ENCODE measurements at regions not wholly inside any gene's neighbourhood (a gene's known extent, or its start where the extent isn't known, plus 50 kb on each side); places are given as distances from the start of the nearest gene placed in this dataset.

DNA sequence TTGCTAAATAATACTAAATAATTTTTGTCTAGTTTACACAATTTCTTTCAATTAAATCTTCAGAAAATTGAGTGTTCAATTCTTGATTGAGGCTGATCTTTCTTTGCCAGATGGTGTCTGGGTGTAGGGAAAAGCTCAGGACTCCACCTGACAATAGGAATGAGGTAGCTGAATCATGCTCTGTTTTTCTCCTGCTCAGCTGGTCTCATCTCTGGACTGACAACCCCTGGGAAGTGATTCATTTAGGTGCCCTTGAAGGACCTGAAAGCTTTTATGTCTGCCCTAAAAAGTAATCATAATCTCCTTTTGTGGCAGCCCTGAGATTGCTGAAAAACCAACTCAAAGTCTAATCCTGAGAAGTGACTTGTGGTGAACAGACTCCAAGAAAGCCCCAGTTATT is 255.4 kb downstream of the ETNK1 start:
- Histone ChIP-seq H3K9me3 (ENCODE audit: control insufficient read depth in 2 of 2, low read length in 2 of 2) (no peaks in the 10 kb centered on the region), H3K4me1 (ENCODE audit: control insufficient read depth, insufficient read depth, low read length, poor library complexity, severe bottlenecking) (no peaks in the 10 kb centered on the region), H3K4me3 (ENCODE audit: low read depth, low read length) (no peak overlapping the region), H3K27ac (ENCODE audit: insufficient read depth, low read length, poor library complexity, severe bottlenecking) (no peak overlapping the region), H3K36me3 (ENCODE audit: control insufficient read depth, insufficient read depth, low read length) (no peaks in the 10 kb centered on the region), H3K27me3 (ENCODE audit: control insufficient read depth, insufficient read depth, low read length) (no peaks in the 10 kb centered on the region)
- no peaks in the 10 kb centered on the region for H3K4me1 Mint-ChIP-seq
- peaks cover 0 to 3% (median 1%) of the 10 kb centered on the region in 7 donors for H3K9me3 Mint-ChIP-seq
- H3K4me3 Mint-ChIP-seq = no peak overlapping the region
- H3K27me3 Mint-ChIP-seq = no peaks in the 10 kb centered on the region
- DNase-seq = no peak
- no peaks in the 10 kb centered on the region for H3K36me3 Mint-ChIP-seq
- H3K27ac Mint-ChIP-seq = no peak overlapping the region
- ATAC-seq (ENCODE audit: low read depth in 2 of 2) = no peak

DNA sequence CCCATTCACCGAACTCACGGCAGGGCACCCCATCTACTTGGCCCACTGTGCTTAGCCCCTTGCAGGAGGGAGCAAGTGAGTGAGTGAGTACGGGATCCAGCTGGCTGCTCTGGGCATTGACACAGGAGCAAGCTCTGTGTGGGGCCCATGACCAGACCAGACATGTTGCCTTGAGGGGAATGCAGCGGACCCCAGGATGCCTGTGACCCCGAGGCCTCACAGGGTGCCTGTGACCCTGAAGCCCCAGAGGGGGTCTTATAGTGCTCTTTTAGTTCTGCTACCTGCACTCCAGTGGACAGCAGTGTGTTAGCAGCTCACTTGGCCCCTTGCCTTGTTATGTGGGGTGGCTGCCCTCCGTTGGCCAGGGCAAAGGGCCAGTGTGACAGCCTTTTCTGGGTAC is 255.8 kb downstream of the ETNK1 start:
- H3K4me3 Mint-ChIP-seq = no peak overlapping the region
- Histone ChIP-seq H3K9me3 (ENCODE audit: control insufficient read depth in 2 of 2, low read length in 2 of 2) (no peaks in the 10 kb centered on the region), H3K4me1 (ENCODE audit: control insufficient read depth, insufficient read depth, low read length, poor library complexity, severe bottlenecking) (no peaks in the 10 kb centered on the region), H3K27ac (ENCODE audit: insufficient read depth, low read length, poor library complexity, severe bottlenecking) (no peak overlapping the region), H3K27me3 (ENCODE audit: control insufficient read depth, insufficient read depth, low read length) (no peaks in the 10 kb centered on the region), H3K36me3 (ENCODE audit: control insufficient read depth, insufficient read depth, low read length) (no peaks in the 10 kb centered on the region), H3K4me3 (ENCODE audit: low read depth, low read length) (no peak overlapping the region)
- no peaks in the 10 kb centered on the region for H3K27me3 Mint-ChIP-seq
- no peaks in the 10 kb centered on the region for H3K36me3 Mint-ChIP-seq
- peaks cover 0 to 3% (median 3%) of the 10 kb centered on the region in 7 donors for H3K9me3 Mint-ChIP-seq
- H3K4me1 Mint-ChIP-seq = no peaks in the 10 kb centered on the region
- ATAC-seq (ENCODE audit: low read depth in 2 of 2) = no peak
- H3K27ac Mint-ChIP-seq = no peak overlapping the region
- no peak for DNase-seq

DNA sequence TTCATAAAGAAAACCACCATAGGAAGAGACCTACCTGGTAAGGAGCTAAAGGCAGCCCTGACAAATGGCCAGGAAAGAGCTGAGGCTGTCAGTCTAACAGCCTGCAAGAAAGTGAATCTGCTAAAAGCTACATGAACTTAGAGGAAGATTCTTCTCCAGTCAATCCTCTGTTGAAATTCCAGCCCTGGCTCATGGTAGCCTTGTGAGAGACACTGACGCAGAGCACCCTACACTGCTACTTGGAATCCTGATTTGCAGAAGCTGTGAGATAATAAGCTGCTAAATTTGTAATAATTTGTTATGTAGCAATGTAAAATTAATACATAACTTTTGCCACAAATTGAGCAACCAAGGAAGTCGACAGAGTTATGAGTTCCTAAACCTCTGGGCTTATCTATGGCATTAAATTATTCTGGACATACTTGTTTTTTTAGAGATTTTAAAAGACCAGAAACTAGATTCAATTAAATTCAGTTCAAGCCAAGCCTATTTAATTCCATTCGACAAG is 257.0 kb downstream of the ETNK1 start:
- Mint-ChIP-seq H3K27ac (no peak overlapping the region), H3K4me1 (no peaks in the 10 kb centered on the region), H3K9me3 (peaks cover 0 to 3% (median 0%) of the 10 kb centered on the region in 7 donors), H3K36me3 (no peaks in the 10 kb centered on the region), H3K4me3 (no peak overlapping the region), H3K27me3 (no peaks in the 10 kb centered on the region)
- Histone ChIP-seq H3K9me3 (ENCODE audit: control insufficient read depth in 2 of 2, low read length in 2 of 2) (no peaks in the 10 kb centered on the region), H3K27ac (ENCODE audit: insufficient read depth, low read length, poor library complexity, severe bottlenecking) (no peak overlapping the region), H3K4me1 (ENCODE audit: control insufficient read depth, insufficient read depth, low read length, poor library complexity, severe bottlenecking) (no peaks in the 10 kb centered on the region), H3K36me3 (ENCODE audit: control insufficient read depth, insufficient read depth, low read length) (no peaks in the 10 kb centered on the region), H3K27me3 (ENCODE audit: control insufficient read depth, insufficient read depth, low read length) (no peaks in the 10 kb centered on the region), H3K4me3 (ENCODE audit: low read depth, low read length) (no peak overlapping the region)
- no peak for DNase-seq
- ATAC-seq (ENCODE audit: low read depth in 2 of 2) = no peak

DNA sequence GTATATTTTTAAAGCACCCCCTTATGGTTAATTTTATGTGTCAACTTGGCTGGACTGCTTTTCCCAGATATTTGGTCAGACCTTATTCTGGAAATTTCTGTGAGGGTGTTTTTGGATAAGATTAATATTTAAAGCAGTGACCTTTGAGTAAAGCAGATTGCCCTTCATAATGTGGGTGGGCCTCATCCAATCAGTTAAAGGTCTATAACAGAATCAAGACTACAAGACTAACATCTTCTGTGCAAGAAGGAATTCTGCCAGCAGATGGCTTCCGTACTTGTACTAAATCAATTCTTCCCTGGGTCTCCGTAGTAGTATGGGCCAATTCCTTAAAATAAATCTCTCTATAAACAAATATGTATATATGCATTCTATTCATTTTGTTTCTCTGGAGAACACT is 257.6 kb downstream of the ETNK1 start:
- ATAC-seq (ENCODE audit: low read depth in 2 of 2) (no peak), DNase-seq (no peak)
- no peaks in the 10 kb centered on the region for H3K27me3 Mint-ChIP-seq
- Histone ChIP-seq H3K4me3 (ENCODE audit: low read depth, low read length) (no peak overlapping the region), H3K36me3 (ENCODE audit: control insufficient read depth, insufficient read depth, low read length) (no peaks in the 10 kb centered on the region), H3K27me3 (ENCODE audit: control insufficient read depth, insufficient read depth, low read length) (no peaks in the 10 kb centered on the region), H3K27ac (ENCODE audit: insufficient read depth, low read length, poor library complexity, severe bottlenecking) (no peak overlapping the region), H3K4me1 (ENCODE audit: control insufficient read depth, insufficient read depth, low read length, poor library complexity, severe bottlenecking) (no peaks in the 10 kb centered on the region), H3K9me3 (ENCODE audit: control insufficient read depth in 2 of 2, low read length in 2 of 2) (no peaks in the 10 kb centered on the region)
- H3K4me1 Mint-ChIP-seq = no peaks in the 10 kb centered on the region
- no peak overlapping the region for H3K4me3 Mint-ChIP-seq
- peaks cover 0 to 3% (median 0%) of the 10 kb centered on the region in 7 donors for H3K9me3 Mint-ChIP-seq
- H3K27ac Mint-ChIP-seq = no peak overlapping the region
- no peaks in the 10 kb centered on the region for H3K36me3 Mint-ChIP-seq

DNA sequence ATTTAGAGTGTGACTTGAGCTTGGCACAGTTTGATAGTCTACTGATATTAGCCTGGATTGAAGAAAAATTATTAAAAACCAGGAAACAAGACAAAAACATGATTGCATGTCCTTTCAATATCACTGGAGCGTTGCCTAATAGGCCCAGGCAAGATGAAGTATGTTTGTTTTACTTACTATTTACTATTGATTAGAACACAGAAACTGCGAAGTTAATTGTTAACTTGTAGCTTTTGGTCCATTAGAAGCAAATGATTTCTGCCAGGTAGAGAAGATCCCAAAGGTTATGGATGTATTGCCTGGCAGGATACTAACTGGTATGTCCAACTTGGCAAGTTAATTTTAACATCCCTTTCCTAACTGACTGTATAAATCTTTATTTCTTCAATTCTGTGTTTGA is 268.9 kb downstream of the ETNK1 start:
- no peaks in the 10 kb centered on the region for H3K9me3 ChIP-seq (ENCODE audit: control insufficient read depth in 2 of 2, low read length in 2 of 2)
- H3K4me3 Mint-ChIP-seq = no peak overlapping the region
- H3K36me3 Mint-ChIP-seq = no peaks in the 10 kb centered on the region
- DNase-seq (no peak), ATAC-seq (ENCODE audit: low read depth in 2 of 2) (no peak)
- no peaks in the 10 kb centered on the region for H3K4me1 Mint-ChIP-seq
- H3K4me3 ChIP-seq (ENCODE audit: low read depth, low read length) = no peak overlapping the region
- H3K27ac ChIP-seq (ENCODE audit: insufficient read depth, low read length, poor library complexity, severe bottlenecking) = no peak overlapping the region
- no peak overlapping the region for H3K27ac Mint-ChIP-seq
- H3K9me3 Mint-ChIP-seq = peaks cover 0 to 7% (median 0%) of the 10 kb centered on the region in 7 donors
- no peaks in the 10 kb centered on the region for H3K27me3 ChIP-seq (ENCODE audit: control insufficient read depth, insufficient read depth, low read length)
- no peaks in the 10 kb centered on the region for H3K4me1 ChIP-seq (ENCODE audit: control insufficient read depth, insufficient read depth, low read length, poor library complexity, severe bottlenecking)
- H3K36me3 ChIP-seq (ENCODE audit: control insufficient read depth, insufficient read depth, low read length) = no peaks in the 10 kb centered on the region
- H3K27me3 Mint-ChIP-seq = peaks cover 9% of the 10 kb centered on the region

DNA sequence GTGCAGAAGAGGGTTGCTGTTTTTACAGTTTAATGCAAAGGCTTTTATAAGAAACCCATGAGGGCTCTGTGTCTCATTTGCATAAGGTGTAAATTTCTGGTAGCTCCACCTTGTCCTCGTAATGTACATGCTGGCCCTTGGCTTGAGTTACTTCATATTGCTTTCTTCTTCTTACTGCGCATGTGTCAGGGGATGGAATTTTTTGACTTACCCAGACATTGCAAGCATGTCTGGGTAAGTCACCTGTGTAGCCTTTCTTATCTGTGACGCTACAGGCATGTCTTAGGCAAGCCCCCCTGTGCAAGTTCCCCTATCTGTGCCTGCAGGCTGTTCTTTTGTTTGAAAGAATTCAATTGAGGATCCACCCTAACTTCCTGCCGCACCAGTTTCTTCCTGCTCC is 274.2 kb downstream of the ETNK1 start:
- peaks cover 11% of the 10 kb centered on the region for H3K27me3 Mint-ChIP-seq
- Histone ChIP-seq H3K27me3 (ENCODE audit: control insufficient read depth, insufficient read depth, low read length) (no peaks in the 10 kb centered on the region), H3K4me1 (ENCODE audit: control insufficient read depth, insufficient read depth, low read length, poor library complexity, severe bottlenecking) (no peaks in the 10 kb centered on the region), H3K4me3 (ENCODE audit: low read depth, low read length) (no peak overlapping the region), H3K9me3 (ENCODE audit: control insufficient read depth in 2 of 2, low read length in 2 of 2) (no peaks in the 10 kb centered on the region), H3K36me3 (ENCODE audit: control insufficient read depth, insufficient read depth, low read length) (no peaks in the 10 kb centered on the region), H3K27ac (ENCODE audit: insufficient read depth, low read length, poor library complexity, severe bottlenecking) (no peak overlapping the region)
- no peaks in the 10 kb centered on the region for H3K4me1 Mint-ChIP-seq
- peaks cover 0 to 4% (median 0%) of the 10 kb centered on the region in 7 donors for H3K9me3 Mint-ChIP-seq
- DNase-seq = no peak
- no peak for ATAC-seq (ENCODE audit: low read depth in 2 of 2)
- no peak overlapping the region for H3K27ac Mint-ChIP-seq
- H3K4me3 Mint-ChIP-seq = no peak overlapping the region
- no peaks in the 10 kb centered on the region for H3K36me3 Mint-ChIP-seq

DNA sequence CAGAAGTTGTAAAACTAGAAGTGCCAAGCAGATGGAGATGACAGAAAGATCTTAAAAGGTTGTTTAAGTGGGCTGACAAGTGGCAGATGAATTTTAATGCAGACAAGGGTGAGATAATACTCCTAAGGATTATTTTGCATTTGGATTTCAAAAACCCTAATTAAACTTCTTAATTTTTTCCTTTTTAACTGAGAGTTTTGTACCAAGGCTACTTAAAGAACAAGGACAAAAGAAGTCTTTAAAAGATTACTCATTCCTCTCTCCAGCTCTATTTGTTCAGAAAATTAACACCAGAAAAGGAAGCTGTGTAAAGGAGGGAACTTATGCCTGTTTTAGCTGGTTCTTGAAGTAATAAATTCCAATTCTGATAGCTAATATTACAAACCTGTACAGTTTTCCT is 275.4 kb downstream of the ETNK1 start:
- Mint-ChIP-seq H3K27ac (no peak overlapping the region), H3K9me3 (peaks cover 0 to 4% (median 0%) of the 10 kb centered on the region in 7 donors), H3K4me3 (no peak overlapping the region), H3K36me3 (no peaks in the 10 kb centered on the region), H3K27me3 (peaks cover 11% of the 10 kb centered on the region), H3K4me1 (no peaks in the 10 kb centered on the region)
- Histone ChIP-seq H3K27me3 (ENCODE audit: control insufficient read depth, insufficient read depth, low read length) (no peaks in the 10 kb centered on the region), H3K36me3 (ENCODE audit: control insufficient read depth, insufficient read depth, low read length) (no peaks in the 10 kb centered on the region), H3K4me1 (ENCODE audit: control insufficient read depth, insufficient read depth, low read length, poor library complexity, severe bottlenecking) (no peaks in the 10 kb centered on the region), H3K27ac (ENCODE audit: insufficient read depth, low read length, poor library complexity, severe bottlenecking) (no peak overlapping the region), H3K9me3 (ENCODE audit: control insufficient read depth in 2 of 2, low read length in 2 of 2) (no peaks in the 10 kb centered on the region), H3K4me3 (ENCODE audit: low read depth, low read length) (no peak overlapping the region)
- ATAC-seq (ENCODE audit: low read depth in 2 of 2) (no peak), DNase-seq (no peak)

DNA sequence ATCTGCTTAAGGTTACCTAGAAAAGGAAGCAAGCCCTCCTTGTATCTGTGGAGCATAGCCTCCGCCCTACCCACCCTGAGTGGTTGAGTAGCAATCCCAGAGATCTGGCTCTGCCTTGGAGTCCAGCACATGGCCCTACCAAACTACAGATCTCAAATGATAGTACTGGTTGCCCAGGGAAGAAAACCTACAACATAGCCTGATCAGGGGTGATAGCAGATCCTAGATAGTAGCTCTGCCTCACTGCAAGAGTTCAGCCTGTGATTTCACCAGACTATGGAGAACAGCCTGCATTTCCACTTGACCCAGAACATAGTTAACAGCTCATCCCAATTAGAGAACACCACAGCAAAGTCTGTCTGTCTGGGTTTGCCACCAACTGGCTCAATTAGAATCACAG is 279.5 kb downstream of the ETNK1 start:
- Mint-ChIP-seq H3K9me3 (peaks cover 0 to 4% (median 0%) of the 10 kb centered on the region in 7 donors), H3K27me3 (peaks cover 5% of the 10 kb centered on the region), H3K4me1 (no peaks in the 10 kb centered on the region), H3K36me3 (no peaks in the 10 kb centered on the region), H3K27ac (no peak overlapping the region), H3K4me3 (no peak overlapping the region)
- H3K4me1 ChIP-seq (ENCODE audit: control insufficient read depth, insufficient read depth, low read length, poor library complexity, severe bottlenecking) = no peaks in the 10 kb centered on the region
- no peak overlapping the region for H3K27ac ChIP-seq (ENCODE audit: insufficient read depth, low read length, poor library complexity, severe bottlenecking)
- H3K4me3 ChIP-seq (ENCODE audit: low read depth, low read length) = no peak overlapping the region
- DNase-seq = no peak
- H3K27me3 ChIP-seq (ENCODE audit: control insufficient read depth, insufficient read depth, low read length) = no peaks in the 10 kb centered on the region
- no peaks in the 10 kb centered on the region for H3K9me3 ChIP-seq (ENCODE audit: control insufficient read depth in 2 of 2, low read length in 2 of 2)
- no peak for ATAC-seq (ENCODE audit: low read depth in 2 of 2)
- no peaks in the 10 kb centered on the region for H3K36me3 ChIP-seq (ENCODE audit: control insufficient read depth, insufficient read depth, low read length)

Data from CD4-positive, CD25-positive, alpha-beta regulatory T cell (primary cell).